ELR (cell line): ENCODE measurements at regions not wholly inside any gene's neighbourhood (a gene's known extent, or its start where the extent isn't known, plus 50 kb on each side); places are given as distances from the start of the nearest gene placed in this dataset.

Experiments used
- DNase-seq: peaks from one replicate; pipeline ENCODE4 v3.0.0-alpha.2; 2015; ENCODE audit warnings: low read depth

- no peak for DNase-seq
Observed at GRCh38 chr15:47409038-47409437, 308.3 kb upstream of the SEMA6D start.

GRCh38 chr15:47409600-47409999, 307.7 kb upstream of the SEMA6D start:
- peak; percentile 2 for DNase-seq

- no peak for DNase-seq
Observed at GRCh38 chr15:47410247-47410646, 307.1 kb upstream of the SEMA6D start.

- DNase-seq: no peak
Observed at GRCh38 chr15:47411733-47412132, 305.6 kb upstream of the SEMA6D start.

GRCh38 chr15:47412136-47412535, 305.2 kb upstream of the SEMA6D start:
- no peak for DNase-seq

GRCh38 chr15:47412802-47413201, 304.5 kb upstream of the SEMA6D start:
- DNase-seq: no peak

GRCh38 chr15:47414207-47414606, 303.1 kb upstream of the SEMA6D start:
- no peak for DNase-seq

- DNase-seq: peak; percentile 6
Observed at GRCh38 chr15:47415539-47415971, 301.8 kb upstream of the SEMA6D start.

GRCh38 chr15:47422881-47423665, 294.2 kb upstream of the SEMA6D start:
- peak; percentile 17 for DNase-seq

- DNase-seq: no peak
Observed at GRCh38 chr15:47427463-47427862, 289.8 kb upstream of the SEMA6D start.

- no peak for DNase-seq
Observed at GRCh38 chr15:47429376-47429775, 287.9 kb upstream of the SEMA6D start.

GRCh38 chr15:47431501-47431900, 285.8 kb upstream of the SEMA6D start:
- DNase-seq: peak; percentile 55

GRCh38 chr15:47432826-47433225, 284.5 kb upstream of the SEMA6D start:
- peak; percentile 42 for DNase-seq

GRCh38 chr15:47434596-47434995, 282.7 kb upstream of the SEMA6D start:
- DNase-seq: no peak

- DNase-seq: no peak
Observed at GRCh38 chr15:47437491-47437890, 279.8 kb upstream of the SEMA6D start.

- DNase-seq: no peak
Observed at GRCh38 chr15:47439146-47440111, 277.9 kb upstream of the SEMA6D start.

GRCh38 chr15:47442371-47442770, 274.9 kb upstream of the SEMA6D start:
- DNase-seq: no peak

- peak; percentile 18 for DNase-seq
Observed at GRCh38 chr15:47443839-47444238, 273.5 kb upstream of the SEMA6D start.

- no peak for DNase-seq
Observed at GRCh38 chr15:47445723-47446392, 271.4 kb upstream of the SEMA6D start.

GRCh38 chr15:47460795-47461573, 256.3 kb upstream of the SEMA6D start:
- DNase-seq: no peak

GRCh38 chr15:47461652-47462141, 255.6 kb upstream of the SEMA6D start:
- DNase-seq: no peak
